H9 (cell line): ENCODE measurements at regions not wholly inside any gene's neighbourhood (a gene's known extent, or its start where the extent isn't known, plus 50 kb on each side); places are given as distances from the start of the nearest gene placed in this dataset.

ENCODE experiments used
- DNase-seq: peaks from one replicate; pipeline ENCODE4 v3.0.0-alpha.2; 2017
- H2AFZ ChIP-seq: one replicate; pipeline ENCODE4 v1.6.1; 2013; ENCODE audit warnings: mild to moderate bottlenecking, low read length, control low read depth, moderate library complexity
- H2AK5ac ChIP-seq: 2 replicates; pipeline ENCODE4 v1.6.1; 2013; ENCODE audit warnings: low read length, control low read depth, mixed read lengths; ENCODE audit not compliant: insufficient read length
- H2BK120ac ChIP-seq: one replicate; pipeline ENCODE4 v1.6.1; 2013; ENCODE audit warnings: low read depth, mild to moderate bottlenecking, low read length, control low read depth, inconsistent platforms; ENCODE audit not compliant: poor library complexity, severe bottlenecking
- H2BK12ac ChIP-seq: 2 replicates; pipeline ENCODE4 v1.6.1; 2013; ENCODE audit warnings: low read length, control low read depth, mixed read lengths, low read depth; ENCODE audit not compliant: insufficient read length
- H2BK15ac ChIP-seq: 2 replicates; pipeline ENCODE4 v1.6.1; 2013; ENCODE audit warnings: low read depth, low read length, control low read depth
- H2BK20ac ChIP-seq: one replicate; pipeline ENCODE4 v1.6.1; 2013; ENCODE audit warnings: low read depth, mild to moderate bottlenecking, low read length, control low read depth, inconsistent platforms; ENCODE audit not compliant: poor library complexity, severe bottlenecking
- H2BK5ac ChIP-seq: 2 replicates; pipeline ENCODE4 v1.6.1; 2013; ENCODE audit warnings: low read length, control low read depth, mixed read lengths; ENCODE audit not compliant: insufficient read length
- H3K14ac ChIP-seq: 2 replicates; pipeline ENCODE4 v1.6.1; 2013; ENCODE audit warnings: low read length, control low read depth; ENCODE audit not compliant: insufficient read depth
- H3K18ac ChIP-seq: 2 replicates; pipeline ENCODE4 v1.6.1; 2013; ENCODE audit warnings: low read depth, mild to moderate bottlenecking, mixed read lengths, low read length, control low read depth; ENCODE audit not compliant: insufficient read length
- H3K23ac ChIP-seq: 2 replicates; pipeline ENCODE4 v1.6.1; 2013; ENCODE audit warnings: low read length, control low read depth, mixed read lengths, low read depth; ENCODE audit not compliant: insufficient read length
- H3K23me2 ChIP-seq: 2 replicates; pipeline ENCODE4 v1.6.1; 2013; ENCODE audit warnings: low read depth, mild to moderate bottlenecking, mixed read lengths, low read length, control low read depth; ENCODE audit not compliant: insufficient read length, poor library complexity, severe bottlenecking
- H3K27ac ChIP-seq: 2 replicates; pipeline ENCODE4 v1.5.1; 2013; ENCODE audit warnings: low read length, control low read depth, mixed read lengths, low read depth; ENCODE audit not compliant: insufficient read length
- H3K27me3 ChIP-seq: 2 replicates; pipeline ENCODE4 v1.6.1; 2013; ENCODE audit warnings: low read length, control low read depth, inconsistent platforms; ENCODE audit not compliant: insufficient read depth
- H3K4ac ChIP-seq: 2 replicates; pipeline ENCODE4 v1.6.1; 2013; ENCODE audit warnings: low read depth, mild to moderate bottlenecking, control low read depth, inconsistent platforms, low read length, moderate library complexity
- H3K4me1 ChIP-seq: 2 replicates; pipeline ENCODE4 v1.6.1; 2013; ENCODE audit warnings: low read length, control low read depth, inconsistent platforms; ENCODE audit not compliant: insufficient read depth
- H3K4me2 ChIP-seq: 2 replicates; pipeline ENCODE4 v1.6.1; 2013; ENCODE audit warnings: low read length, control low read depth, mixed read lengths; ENCODE audit not compliant: insufficient read length, insufficient read depth
- H3K56ac ChIP-seq: 2 replicates; pipeline ENCODE4 v1.6.1; 2013; ENCODE audit warnings: low read depth, mild to moderate bottlenecking, mixed read lengths, low read length, control low read depth; ENCODE audit not compliant: insufficient read length
- H3K79me1 ChIP-seq: 2 replicates; pipeline ENCODE4 v1.6.1; 2013; ENCODE audit warnings: low read depth, mild to moderate bottlenecking, moderate library complexity, low read length, control low read depth, inconsistent platforms; ENCODE audit not compliant: insufficient read depth, poor library complexity, severe bottlenecking
- H3K79me2 ChIP-seq: 2 replicates; pipeline ENCODE4 v1.6.1; 2013; ENCODE audit warnings: low read length, control low read depth, inconsistent platforms; ENCODE audit not compliant: insufficient read depth
- H3K9ac ChIP-seq: 2 replicates; pipeline ENCODE4 v1.6.1; 2013; ENCODE audit warnings: low read length, control low read depth, mixed read lengths; ENCODE audit not compliant: insufficient read length; ENCODE audit errors: extremely low read depth
- H3K9me3 ChIP-seq: one replicate; pipeline ENCODE4 v1.6.1; 2013; ENCODE audit warnings: low read depth, low read length, inconsistent platforms; ENCODE audit not compliant: control insufficient read depth
- H3T11ph ChIP-seq: one replicate; pipeline ENCODE4 v1.6.1; 2013; ENCODE audit warnings: mild to moderate bottlenecking, low read length, control low read depth, inconsistent platforms
- H4K20me1 ChIP-seq: one replicate; pipeline ENCODE4 v1.6.1; 2013; ENCODE audit not compliant: control insufficient read depth, insufficient read length, insufficient read depth
- H4K5ac ChIP-seq: 2 replicates; pipeline ENCODE4 v1.6.1; 2013; ENCODE audit warnings: low read depth, mild to moderate bottlenecking, mixed read lengths, low read length, control low read depth; ENCODE audit not compliant: insufficient read length
- H4K8ac ChIP-seq: replicated peaks from 2 replicates; pipeline ENCODE4 v1.6.1; 2013; ENCODE audit warnings: low read length, control low read depth, mixed read lengths, low read depth; ENCODE audit not compliant: insufficient read length
- H4K91ac ChIP-seq: 2 replicates; pipeline ENCODE4 v1.6.1; 2013; ENCODE audit warnings: low read depth, mild to moderate bottlenecking, moderate library complexity, mixed read lengths, low read length, control low read depth; ENCODE audit not compliant: insufficient read length
- H3K27ac Mint-ChIP-seq, 3 experiments: 2 replicates in 2 of 3; 3 replicates in 1 of 3; pipeline ENCODE4 v1.8.0; 2020 to 2021; ENCODE audit warnings: mixed read lengths in 3 of 3, mild to moderate bottlenecking in 1 of 3, moderate library complexity in 1 of 3
- H3K27me3 Mint-ChIP-seq: 2 replicates; pipeline ENCODE4 v1.8.0; 2021; ENCODE audit warnings: low read depth, mild to moderate bottlenecking, moderate library complexity, mixed read lengths
- H3K36me3 Mint-ChIP-seq, 3 experiments: 2 replicates in 2 of 3; 3 replicates in 1 of 3; pipeline ENCODE4 v1.8.0; 2020 to 2021; ENCODE audit warnings: low read depth in 3 of 3, mixed read lengths in 3 of 3; ENCODE audit not compliant: insufficient read depth in 1 of 3
- H3K4me1 Mint-ChIP-seq, 2 experiments: 2 replicates each; pipeline ENCODE4 v1.8.0; 2020; ENCODE audit warnings: mixed read lengths in 2 of 2
- H3K4me3 Mint-ChIP-seq, 2 experiments: 2 replicates in 1 of 2; 3 replicates in 1 of 2; pipeline ENCODE4 v1.8.0; 2020 to 2021; ENCODE audit warnings: mild to moderate bottlenecking in 2 of 2, mixed read lengths in 2 of 2, moderate library complexity in 1 of 2
- H3K9me3 Mint-ChIP-seq, 2 experiments: 2 replicates in 1 of 2; 3 replicates in 1 of 2; pipeline ENCODE4 v1.8.0; 2020; ENCODE audit warnings: mild to moderate bottlenecking in 2 of 2, mixed read lengths in 2 of 2, moderate library complexity in 1 of 2
- TF ChIP-seq, protein P1 (sequence below): fragments of 200-600 bp; sonication (generic); conservative IDR thresholded peaks from 3 replicates; pipeline ENCODE4 v1.8.0; 2021; ENCODE audit warnings: antibody characterized with exemption, mild to moderate bottlenecking

- H3K36me3 Mint-ChIP-seq: no peaks in the 10 kb centered on the region
- no peak overlapping the region for H3K4ac ChIP-seq
Measured at GRCh38 chr1:69425871-69426270, 141.9 kb upstream of the LRRC7 start.

More at GRCh38 chr1:69425871-69426270, 141.9 kb upstream of the LRRC7 start:
- Histone ChIP-seq H3K14ac (no peak overlapping the region), H3K18ac (no peak overlapping the region), H3K27ac (no peak overlapping the region), H4K5ac (no peak overlapping the region), H2BK15ac (no peak overlapping the region), H3K9me3 (no peaks in the 10 kb centered on the region), H4K91ac (no peak overlapping the region), H3K79me2 (no peaks in the 10 kb centered on the region), H3K27me3 (no peaks in the 10 kb centered on the region), H2AFZ (no peak overlapping the region), H2BK5ac (no peak overlapping the region), H3K23ac (no peak overlapping the region), H3K79me1 (no peaks in the 10 kb centered on the region), H4K8ac (no peak overlapping the region), H2BK120ac (no peak overlapping the region), H2BK12ac (no peak overlapping the region), H2AK5ac (no peak overlapping the region), H4K20me1 (no peaks in the 10 kb centered on the region), H3K56ac (no peak overlapping the region), H3K23me2 (no peaks in the 10 kb centered on the region), H2BK20ac (no peak overlapping the region), H3K9ac (no peak overlapping the region), H3K4me2 (no peak overlapping the region), H3K4me1 (no peaks in the 10 kb centered on the region), H3T11ph (no peak overlapping the region)
- Mint-ChIP-seq H3K27me3 (no peaks in the 10 kb centered on the region), H3K4me1 (no peaks in the 10 kb centered on the region), H3K27ac (no peak overlapping the region), H3K9me3 (no peaks in the 10 kb centered on the region), H3K4me3 (no peak overlapping the region)
- DNase-seq: no peak
- TF ChIP-seq, protein P1, sequence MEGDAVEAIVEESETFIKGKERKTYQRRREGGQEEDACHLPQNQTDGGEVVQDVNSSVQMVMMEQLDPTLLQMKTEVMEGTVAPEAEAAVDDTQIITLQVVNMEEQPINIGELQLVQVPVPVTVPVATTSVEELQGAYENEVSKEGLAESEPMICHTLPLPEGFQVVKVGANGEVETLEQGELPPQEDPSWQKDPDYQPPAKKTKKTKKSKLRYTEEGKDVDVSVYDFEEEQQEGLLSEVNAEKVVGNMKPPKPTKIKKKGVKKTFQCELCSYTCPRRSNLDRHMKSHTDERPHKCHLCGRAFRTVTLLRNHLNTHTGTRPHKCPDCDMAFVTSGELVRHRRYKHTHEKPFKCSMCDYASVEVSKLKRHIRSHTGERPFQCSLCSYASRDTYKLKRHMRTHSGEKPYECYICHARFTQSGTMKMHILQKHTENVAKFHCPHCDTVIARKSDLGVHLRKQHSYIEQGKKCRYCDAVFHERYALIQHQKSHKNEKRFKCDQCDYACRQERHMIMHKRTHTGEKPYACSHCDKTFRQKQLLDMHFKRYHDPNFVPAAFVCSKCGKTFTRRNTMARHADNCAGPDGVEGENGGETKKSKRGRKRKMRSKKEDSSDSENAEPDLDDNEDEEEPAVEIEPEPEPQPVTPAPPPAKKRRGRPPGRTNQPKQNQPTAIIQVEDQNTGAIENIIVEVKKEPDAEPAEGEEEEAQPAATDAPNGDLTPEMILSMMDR: no peak
